Vagina (tissue), 2 donors: ENCODE measurements at regions not wholly inside any gene's neighbourhood (a gene's known extent, or its start where the extent isn't known, plus 50 kb on each side); places are given as distances from the start of the nearest gene placed in this dataset.

Experiments
- CTCF ChIP-seq, 3 experiments: fragments of 450-650 bp in 2 of 3; fragments of 200-600 bp in 1 of 3; sonication (generic) in 1 of 3; IDR thresholded peaks; one replicate each; pipeline ENCODE4 v1.5.1; 2017 to 2019; ENCODE audit warnings: antibody characterized with exemption in 3 of 3, mild to moderate bottlenecking in 2 of 3, moderate library complexity in 2 of 3
- POLR2AphosphoS5 ChIP-seq, 2 donors: sonication (generic); formaldehyde crosslinking; IDR thresholded peaks; one replicate each; pipeline ENCODE4 v1.9.0; 2017; ENCODE audit warnings: antibody characterized with exemption in 2 of 2, mild to moderate bottlenecking in 2 of 2, low read depth in 1 of 2; ENCODE audit not compliant: insufficient read depth in 1 of 2

GRCh38 chr1:56034847-56035481, 544.4 kb downstream of the PLPP3 start:
- no peak for TF ChIP-seq CTCF (IDR thresholded peaks at IDR 0.05)
- TF ChIP-seq POLR2AphosphoS5 (IDR thresholded peaks at IDR 0.05; ENCODE audit: insufficient read depth in 1 of 2, low read depth in 1 of 2) = no peak
